Eye (tissue), 1 donor: ENCODE measurements at regions not wholly inside any gene's neighbourhood (a gene's known extent, or its start where the extent isn't known, plus 50 kb on each side); places are given as distances from the start of the nearest gene placed in this dataset.
A peak's percentile ranks its signal among the peaks of the same experiment; 100 is the strongest.
"Not testable (repeated sequence)": the region's sequence is repeated elsewhere in the genome, so short reads cannot be mapped to it uniquely, and the experiment has no call there.

Source experiments
- DNase-seq: peaks from one replicate; pipeline ENCODE4 v3.0.0-alpha.2; 2015

DNA sequence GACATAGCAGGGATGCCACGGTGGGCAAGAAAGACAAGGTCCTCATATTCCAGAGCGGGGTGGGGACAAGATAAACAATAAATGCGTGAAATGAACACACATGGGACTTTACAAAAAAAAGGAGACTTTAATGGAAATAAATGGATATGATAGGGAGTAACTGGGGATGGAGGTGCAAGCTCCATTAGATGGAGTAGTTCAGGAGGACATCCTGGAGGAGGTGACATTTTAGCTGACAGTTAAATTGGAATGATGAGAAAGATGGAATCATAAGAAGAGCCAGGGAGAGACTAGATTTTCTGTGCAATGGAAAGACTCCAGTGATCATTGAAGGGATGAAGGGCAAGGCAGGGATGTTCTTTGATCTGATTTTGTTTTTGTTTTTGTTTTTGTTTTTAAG lies 83.6 kb upstream of the MYL10 start:
- DNase-seq, result no peak

DNA sequence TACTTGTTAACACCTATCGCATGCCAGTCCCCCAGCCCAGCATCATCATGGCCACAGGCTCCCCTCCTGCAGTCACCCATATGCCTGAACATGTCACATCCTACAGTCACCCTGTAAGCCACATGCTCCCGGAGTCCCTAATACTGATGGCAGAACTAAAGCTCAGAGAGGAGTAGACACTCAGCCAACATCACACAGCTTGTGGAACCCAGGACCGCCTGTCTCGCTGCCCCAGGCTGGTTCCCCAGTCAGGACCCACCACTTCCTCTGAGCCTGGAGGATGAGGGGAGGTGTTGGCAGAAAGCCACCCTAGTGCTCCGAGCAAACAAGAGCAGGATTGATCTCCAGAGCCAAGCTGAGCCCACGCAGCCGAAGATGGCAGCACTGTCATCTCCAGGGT lies 85.0 kb upstream of the MYL10 start:
- no peak for DNase-seq

DNA sequence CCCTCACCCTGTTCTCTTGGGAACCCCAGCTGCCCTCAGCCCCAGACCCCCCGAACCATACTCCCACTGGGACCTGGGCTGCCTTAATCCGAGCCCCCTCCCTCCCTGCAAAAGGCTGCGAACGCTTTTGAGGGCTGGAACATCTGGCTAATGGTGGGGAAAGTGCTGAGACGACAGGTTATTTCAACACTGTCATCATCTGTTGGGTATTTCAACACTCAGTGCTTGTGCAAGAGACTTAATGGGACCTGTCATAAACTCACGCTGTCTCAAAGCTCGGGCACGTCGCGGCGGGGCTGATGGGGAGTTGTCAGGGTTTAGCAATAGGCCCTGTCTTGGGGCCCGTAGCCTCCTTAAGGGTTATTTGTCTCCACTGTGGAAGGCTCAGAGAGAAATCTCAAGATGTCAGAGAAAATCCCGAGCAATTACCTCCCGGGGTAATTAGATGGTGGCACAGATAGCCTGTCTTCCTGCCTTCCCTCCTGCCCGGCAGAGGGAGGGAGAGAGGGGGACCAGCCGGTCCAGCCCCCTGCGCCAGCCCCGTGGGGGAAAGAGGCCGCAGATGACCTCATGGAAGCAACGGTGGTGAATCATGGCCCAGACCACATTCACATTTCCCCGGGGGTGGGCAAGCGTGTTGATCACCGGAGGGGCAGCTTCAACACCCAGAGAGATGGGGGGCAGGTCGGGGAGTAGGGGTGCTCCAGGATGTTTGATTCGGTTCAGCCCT lies 88.7 kb upstream of the MYL10 start:
- DNase-seq, result peak; percentile 82

DNA sequence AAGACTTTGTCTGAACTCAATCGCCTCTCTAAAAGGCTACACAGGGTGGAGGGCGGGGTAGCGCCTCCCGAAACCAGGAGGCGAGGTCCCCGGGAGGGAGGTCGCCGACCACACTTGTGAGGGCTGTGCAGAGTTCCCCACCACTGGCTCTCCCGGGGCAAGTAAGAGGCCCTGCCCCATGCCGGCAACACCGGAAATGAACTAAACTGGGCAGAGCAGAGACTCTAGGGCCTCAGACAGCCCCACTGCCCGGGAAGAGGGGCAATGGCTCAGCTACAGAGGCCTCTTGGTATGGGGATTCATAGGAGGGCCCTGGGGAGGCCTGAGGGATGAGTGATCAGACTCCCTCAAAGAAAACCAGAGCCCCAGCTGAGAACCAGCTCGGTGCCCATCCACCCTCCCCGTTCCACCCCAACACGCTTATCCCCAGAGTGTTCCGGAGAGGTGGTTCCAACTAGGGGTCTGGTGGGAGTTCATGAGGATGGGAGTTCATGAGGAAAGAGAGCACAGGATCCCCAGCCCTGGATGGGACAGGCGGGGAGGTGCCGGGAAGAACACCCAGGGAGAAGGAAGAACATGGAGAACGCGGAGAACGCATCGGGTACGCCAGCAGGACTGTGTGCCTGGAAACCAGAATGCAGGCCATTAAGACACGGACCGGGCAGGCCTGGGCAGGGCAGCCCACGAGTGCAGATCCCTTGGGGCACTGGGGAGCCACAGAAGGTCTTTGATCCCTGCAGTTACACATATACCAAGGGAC lies 89.4 kb upstream of the MYL10 start:
- DNase-seq, result no peak

DNA sequence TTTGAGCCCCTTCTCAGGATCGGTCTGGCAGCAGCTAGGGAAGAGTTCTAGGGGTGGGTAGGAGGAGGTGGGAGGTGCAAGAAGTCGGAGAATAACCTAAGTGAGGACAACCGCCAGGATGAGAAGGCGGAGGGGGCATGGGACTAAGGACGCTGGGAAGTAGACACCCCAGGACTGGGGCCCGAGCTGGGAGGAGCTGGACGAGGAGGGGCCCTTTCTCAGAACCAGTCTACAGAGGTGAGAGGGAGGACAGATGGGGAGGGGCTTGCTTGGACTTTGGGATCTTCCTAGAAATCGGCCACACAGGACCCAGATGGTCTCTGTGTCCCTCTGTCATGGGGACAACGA lies 90.0 kb upstream of the MYL10 start:
- DNase-seq, result no peak

DNA sequence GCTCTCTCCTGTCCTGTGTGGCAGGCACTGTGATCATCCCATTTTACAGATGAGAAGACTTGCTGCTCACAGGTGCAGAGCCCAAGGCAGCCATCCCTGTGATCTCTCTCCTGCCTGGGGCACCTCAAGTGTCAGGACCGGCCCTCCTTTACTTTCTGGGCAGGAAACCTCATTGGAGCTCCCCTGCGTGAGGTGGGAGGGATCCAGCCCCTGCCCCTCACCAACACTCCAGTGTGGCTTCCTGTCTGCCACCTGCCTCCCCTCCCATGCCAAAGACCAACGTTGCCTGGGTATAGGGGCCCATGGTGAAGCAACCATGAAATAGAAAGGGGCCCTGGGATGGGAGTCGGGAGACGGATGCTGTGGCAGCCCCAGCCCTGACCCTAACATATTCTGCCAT lies 91.2 kb upstream of the MYL10 start:
- DNase-seq, result no peak

DNA sequence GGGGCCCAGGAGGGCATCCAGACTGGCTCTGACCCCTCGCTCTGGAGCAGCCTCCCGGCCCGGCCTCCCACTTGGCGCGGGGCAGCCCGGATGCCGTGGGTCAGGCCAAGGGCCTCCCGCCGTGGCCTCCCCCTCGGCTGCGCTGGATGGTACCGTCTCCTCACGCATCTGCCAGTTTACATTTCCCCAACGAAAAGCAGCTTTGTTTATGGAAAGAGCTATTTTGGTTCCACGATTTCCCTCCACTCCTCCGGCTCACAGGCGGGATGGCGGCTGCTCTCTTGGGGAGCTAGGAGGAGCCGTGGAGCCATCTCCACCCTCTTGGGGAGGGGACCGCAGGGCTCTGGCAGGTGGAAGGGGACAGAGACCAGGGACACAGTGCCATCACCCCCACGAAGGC lies 93.2 kb upstream of the MYL10 start:
- DNase-seq, result no peak

DNA sequence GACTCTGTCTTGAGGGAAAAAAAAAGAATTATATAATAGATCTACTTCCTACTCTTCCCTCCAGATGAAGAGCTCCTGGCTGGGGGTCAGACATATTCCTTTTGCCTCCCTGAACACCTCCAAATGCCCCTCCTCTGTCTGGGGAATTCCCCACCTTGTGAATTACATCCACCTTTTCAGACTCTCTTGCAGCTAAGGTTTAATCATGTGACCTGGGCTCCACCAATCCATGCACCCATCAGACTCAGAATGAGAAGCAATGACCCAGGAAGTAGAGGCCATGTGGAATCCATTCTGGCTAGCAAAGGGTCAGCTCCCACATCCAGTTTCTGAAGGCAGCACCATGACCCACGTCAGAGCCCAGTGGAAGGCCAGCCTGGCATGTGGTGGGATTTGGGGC lies 93.6 kb upstream of the CUX1 start:
- no peak for DNase-seq

DNA sequence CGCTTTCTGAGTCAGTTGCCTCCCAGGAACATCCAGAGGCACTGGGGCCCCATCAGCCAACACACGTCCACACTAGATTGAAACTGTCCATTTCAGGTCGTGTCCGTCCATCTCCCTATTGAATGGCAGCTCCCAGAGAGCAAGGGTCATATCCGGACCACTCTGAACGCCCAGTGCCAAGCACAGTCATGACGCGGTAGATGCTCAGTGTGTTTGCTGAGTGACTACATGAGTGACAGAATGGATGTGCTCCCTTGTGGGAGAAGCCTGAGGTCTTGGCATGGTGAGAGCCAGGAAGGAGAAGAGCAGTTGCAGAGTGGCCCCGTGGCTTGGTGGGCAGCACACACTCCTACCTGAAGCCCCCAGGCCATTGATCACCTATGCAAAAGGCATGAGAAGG lies 92.5 kb upstream of the CUX1 start:
- DNase-seq, result no peak

DNA sequence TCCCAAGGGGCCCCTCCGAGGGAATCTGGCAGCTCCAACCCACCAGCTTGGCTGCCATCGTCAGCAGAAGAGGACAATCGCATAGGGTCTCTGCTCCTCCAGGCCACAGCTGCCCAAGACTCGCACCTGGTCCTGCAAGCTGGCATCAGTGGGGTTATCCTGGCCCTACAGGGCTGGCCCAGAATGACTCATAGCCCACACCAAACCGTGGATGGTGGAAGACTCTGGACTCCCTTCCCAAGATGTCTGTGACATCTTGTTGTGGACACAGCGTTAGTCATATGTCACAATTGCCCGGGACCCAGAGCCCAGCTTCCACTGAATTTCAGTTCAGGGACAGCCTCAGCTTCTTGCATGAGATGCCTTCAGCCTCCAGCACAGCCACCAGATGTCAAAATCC lies 91.5 kb upstream of the CUX1 start:
- no peak for DNase-seq

DNA sequence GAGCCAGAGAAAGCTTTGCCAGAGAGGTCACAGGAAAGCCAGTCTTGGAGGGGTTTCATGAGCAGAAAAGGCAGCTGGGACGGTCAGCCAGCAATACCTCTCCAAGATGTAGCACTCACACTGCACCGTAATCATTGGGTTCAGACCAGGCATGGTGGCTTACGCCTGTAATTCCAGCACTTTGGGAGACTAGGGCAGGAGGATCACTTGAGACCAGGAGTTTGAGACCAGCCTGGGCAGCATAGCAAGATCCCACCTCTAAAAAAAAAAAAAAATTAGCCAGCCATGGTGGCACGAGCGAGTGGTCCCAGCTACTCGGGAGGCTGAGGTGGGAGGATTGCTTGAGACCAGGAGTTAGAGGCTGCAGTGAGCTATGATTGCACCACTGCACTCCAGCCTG lies 90.2 kb upstream of the CUX1 start:
- DNase-seq, result no peak

DNA sequence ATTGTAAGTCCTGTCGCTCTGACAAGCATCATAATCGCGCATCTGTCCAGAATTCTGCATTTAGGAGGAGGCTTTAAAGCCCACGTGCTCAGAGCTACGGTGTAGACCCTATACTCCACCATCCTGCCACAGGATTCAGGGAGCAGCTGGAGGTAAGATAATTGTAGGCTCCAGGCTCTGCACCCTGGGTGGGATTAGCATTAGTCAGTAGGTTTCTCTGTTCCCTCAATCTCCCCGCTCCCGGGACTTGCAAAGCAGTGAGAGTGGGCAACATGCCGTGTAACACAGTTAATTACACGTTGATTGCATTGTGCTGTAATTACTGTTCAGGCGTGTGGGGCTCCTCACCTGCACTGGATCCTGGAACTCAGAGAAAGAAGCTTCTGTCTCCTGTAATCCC lies 89.3 kb upstream of the CUX1 start:
- no peak for DNase-seq

DNA sequence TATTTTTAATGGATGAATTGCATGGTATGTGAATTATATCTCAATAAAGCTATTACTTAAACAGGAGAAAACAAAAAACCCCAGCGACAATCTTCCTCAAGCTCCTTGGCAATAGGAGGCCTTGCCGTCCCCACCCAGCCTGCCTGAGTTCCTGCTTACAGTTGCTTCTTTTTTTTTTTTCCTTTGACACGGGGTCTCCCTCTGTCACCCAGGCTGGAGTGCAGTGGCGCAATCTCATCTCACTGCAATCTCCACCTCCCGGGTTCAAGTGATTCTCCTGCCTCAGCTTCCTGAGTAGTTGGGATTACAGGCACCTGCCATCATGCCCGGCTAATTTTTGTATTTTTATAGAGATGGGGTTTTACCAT lies 88.6 kb upstream of the CUX1 start:
- DNase-seq, result not testable (repeated sequence)

DNA sequence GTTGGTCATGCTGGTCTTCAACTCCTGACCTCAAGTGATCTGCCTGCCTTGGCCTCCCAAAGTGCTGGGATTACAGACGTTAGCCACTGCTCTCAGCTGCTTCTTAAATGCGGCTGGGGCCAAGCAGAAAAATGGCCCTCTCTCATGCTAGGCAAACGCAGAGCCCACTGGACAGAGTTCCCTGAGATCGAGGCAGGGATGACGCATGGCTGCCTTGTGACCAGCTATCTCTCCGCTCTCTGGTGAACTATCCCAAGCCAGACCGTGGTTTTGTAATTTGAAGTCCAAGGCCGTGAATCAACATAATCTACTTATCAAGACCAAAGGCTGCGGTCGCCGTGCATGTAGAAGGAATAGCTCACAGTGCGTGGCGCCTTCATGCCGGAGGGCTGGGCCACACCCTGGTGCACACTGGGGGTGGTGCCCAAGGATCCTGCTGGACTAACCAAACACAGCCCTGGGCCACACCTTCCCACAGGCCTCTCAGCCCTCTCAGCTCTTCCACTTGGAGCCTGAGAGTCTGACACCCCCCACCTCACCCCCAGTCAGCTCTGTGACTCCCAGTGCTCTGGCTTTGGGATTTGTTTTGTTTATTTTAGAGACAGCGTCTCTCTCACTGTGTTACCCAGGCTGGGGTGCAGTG lies 88.1 kb upstream of the CUX1 start:
- DNase-seq, result no peak

DNA sequence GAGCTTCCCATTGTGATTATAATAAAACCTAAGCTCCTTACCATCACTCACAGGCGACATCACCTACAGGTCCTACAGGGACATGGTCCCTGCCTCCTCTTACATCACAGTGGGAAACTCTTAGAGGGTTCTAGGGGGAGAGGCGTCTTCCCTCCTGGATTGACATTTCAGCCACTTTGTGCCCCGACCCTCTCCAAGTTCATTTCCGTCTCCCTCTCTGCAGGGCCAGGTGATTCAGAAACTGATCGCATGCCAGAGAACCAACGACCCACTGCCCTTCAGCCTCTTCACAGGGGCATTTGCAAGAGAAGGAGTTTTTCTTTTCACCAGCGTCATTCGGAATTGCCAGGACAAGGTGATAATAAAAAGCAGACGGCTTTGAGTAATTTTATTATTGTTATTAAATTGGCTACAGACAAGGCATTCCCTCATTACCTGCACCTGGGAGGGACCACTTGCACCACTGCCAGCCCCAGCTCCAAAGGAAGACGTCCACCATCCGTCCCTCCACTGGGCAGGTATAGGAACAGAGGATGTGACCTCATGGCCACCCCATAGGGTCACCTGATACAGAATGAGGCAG lies 85.8 kb upstream of the CUX1 start:
- no peak for DNase-seq

DNA sequence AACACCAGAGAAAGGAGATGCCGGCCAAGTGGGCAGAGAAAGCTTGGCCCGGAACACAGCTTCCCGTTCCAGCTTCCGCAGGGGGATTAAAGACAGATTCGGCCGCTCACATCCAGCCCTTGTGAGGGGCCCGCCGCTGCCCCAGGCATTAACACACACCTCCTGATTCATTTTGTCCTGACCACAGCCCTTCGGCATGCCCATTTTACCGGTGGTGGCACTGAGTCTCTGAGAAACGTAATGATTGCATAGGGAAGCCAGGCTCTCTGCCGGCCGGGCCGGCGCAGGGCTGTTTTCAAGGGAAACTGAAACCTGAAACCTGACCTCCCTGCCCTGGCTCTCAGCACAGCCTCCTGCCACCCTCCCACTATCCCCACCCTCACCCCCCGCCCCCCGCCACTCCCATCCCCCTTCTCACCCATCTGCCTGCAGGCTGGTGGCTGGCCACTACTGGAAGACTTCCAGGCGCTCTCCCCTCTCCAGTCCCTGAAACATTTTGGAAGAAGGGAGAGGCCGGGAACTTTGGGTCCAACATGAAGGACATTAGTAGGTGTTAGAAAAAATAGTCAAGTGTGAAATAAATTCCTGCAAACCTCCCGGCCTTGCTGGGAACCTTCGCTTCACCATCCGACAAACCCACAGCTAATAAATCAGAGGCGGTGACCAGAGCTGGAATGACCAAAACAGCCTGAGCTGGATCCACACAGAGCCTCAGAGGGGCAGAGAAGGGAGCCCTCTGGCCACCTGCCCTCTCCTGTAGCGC lies 83.5 kb upstream of the CUX1 start:
- peak; percentile 63 for DNase-seq

DNA sequence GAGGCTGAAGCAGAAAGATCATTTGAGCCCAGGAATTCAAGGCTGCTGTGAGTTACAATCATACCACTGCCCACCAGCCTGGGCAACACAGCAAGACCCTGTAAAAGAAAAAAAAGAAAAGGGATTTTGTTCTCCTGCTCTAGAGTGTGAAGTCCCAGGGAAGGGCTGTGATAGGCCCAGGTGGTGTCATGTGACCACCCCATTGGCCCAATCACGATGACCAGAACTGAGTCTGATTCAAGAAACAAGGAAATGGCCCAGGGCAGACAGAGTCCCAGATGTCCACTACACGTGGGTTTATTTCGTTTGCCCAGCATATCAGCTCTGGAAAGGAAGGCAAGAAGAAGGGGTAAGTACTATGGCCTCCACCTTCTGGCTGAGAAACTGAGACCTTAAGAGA lies 81.3 kb upstream of the CUX1 start:
- DNase-seq, result no peak

DNA sequence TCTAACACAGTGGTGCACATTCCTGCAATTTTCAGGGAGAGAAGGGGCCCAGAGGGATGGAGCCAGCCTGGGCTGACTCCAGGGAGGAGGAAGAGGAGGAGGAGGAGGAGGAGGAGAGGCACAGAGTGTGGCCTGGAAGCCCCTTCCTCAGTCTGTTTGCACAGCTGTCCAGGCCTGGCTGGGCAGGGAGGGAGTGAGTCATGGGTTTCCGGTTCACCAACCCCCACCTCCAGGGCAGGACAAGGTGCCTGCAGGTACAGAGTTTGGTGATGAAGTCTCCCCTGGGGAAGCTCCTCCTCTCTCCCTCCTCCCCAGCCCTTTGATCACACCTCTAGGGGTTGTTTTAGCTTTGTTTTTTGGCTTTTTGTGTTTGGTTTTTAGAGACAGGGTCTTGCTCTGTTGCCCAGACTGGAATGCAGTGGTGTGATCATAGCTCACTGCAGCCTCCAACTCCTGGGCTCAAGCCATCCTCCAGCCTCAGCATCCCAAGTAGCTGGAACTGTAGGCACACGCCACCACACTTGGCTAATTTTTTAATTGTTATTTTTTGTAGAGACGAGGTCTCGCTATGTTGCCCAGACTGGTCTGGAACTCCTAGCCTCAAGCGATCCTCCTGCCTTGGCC lies 77.5 kb upstream of the CUX1 start:
- no peak for DNase-seq

DNA sequence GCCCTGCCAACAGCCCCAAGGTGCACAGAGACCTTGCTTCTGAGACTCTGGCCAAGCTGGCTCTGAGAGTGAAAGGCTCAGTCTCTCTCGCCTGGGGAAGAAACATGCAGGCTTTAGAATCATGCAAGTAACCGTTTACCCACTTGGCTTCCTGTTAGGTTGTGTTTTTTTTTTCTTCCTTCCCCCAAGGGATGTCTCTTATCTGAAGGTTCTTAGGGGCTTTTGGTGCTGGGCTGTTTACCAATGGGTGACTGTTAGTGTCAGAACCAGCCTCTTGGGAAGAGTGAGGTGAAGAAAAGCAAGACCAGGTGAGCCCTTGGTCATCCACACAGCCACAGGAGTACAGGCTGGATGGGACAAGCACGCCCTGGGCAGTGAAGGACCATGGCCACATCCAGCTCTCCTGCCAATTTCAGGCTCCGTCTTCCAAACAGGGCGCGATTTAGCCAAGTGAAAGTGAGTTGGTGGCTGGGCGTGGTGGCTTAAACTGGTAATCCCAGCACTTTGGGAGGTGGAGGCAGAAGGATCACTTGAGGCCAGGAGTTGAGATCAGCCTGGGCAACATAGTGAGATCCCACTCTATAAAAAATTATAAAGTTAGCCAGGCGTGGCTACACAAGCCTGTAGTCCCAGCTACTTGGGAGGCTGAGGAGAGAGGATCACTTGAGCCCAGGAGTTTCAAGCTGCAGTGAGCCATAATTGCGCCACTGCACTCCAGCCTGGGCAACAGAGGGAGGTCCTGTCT lies 76.3 kb upstream of the CUX1 start:
- DNase-seq, result no peak

DNA sequence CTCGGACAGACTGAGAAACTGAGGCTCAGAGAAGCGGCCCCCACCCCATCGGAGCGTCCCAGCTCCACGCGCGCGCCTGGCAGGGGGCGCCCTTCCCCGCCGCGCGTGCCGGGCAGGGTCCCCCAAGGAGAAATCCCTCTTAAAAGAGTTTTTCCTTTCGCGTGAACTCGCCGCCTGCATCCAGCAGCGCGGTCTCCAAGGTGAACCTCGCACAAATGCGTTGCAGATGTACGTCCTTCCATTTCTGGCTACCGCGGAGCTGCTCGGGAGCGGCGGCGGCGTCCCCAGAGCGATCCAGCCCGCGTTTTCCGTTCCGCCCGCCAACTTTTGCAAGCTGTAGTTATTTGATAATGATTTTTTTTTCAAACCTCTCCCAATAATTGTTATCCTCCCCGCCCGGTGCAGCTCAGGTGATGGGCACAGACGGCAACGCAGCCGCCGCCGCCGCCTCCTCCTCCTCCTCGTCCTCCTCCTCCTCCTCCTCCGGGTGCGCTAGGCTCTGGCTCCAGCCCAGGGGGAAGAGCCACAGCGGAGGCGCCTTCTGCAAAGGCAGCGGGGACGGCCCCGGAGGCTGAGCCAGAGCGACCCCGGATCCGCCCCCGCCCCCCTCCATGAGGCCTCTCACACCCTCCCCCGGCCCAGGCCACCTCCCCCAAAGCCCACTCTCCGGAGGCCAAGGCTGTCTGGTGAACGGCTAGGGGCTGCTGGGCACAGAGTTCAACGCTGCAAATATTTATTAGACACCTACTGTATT lies 74.0 kb upstream of the CUX1 start:
- peak; percentile 89 for DNase-seq

DNA sequence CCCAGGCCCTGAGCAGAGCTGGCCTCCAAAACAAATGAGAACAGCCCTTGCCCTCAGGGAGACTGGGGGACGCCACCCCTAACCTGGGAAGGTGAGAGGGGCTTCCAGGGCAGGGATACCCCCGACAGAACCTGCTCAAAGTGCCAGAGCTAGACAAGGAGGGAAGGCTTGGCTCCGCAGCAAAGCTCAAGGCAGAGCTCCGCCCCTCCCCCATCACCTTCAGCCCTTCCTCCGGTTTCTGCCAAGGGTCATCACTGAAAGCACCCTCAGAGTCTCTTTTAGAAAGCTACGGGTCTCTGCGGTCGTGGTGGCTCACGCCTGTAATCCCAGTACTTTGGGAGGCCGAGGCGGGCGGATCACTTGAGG lies 73.4 kb upstream of the CUX1 start:
- DNase-seq, result no peak
